ENCODE measurements at regions not wholly inside any gene's neighbourhood (a gene's known extent, or its start where the extent isn't known, plus 50 kb on each side); places are given as distances from the start of the nearest gene placed in this dataset.

- no peak overlapping the region for H3K27ac ChIP-seq
- TF ChIP-seq ZFX (IDR thresholded peaks at IDR 0.05), result no peak
- no peak for TF ChIP-seq CTCF (conservative IDR thresholded peaks at IDR 0.05)
Measured at GRCh38 chr15:36519067-36519466, 60.4 kb upstream of the CDIN1 start.

DNA sequence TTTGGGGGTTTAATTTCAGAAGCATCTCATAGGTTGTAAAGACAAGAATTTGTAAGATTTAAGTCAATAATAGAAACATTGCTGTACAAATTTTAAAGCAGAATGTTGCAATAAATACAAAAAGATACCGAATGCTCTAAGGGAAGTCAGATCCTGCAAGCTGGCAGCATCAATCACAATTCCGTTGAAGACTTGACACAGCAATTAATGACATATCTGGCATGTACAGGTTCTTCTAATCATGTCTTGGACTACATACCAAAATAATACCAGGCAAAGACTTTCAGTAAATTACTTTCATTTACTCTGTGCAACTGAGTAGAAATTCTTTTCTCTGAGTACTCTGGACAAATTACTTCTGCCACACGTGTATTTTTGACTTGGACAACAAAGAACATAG, 54.0 kb upstream of the CDIN1 start:
- TF ChIP-seq CTCF (conservative IDR thresholded peaks at IDR 0.05) (no peak), ZFX (IDR thresholded peaks at IDR 0.05) (no peak)
- no peak overlapping the region for H3K27ac ChIP-seq

GRCh38 chr15:36527235-36528162, 51.9 kb upstream of the CDIN1 start:
- TF ChIP-seq ZFX (IDR thresholded peaks at IDR 0.05) (no peak), CTCF (conservative IDR thresholded peaks at IDR 0.05) (no peak)
- no peak overlapping the region for H3K27ac ChIP-seq

DNA sequence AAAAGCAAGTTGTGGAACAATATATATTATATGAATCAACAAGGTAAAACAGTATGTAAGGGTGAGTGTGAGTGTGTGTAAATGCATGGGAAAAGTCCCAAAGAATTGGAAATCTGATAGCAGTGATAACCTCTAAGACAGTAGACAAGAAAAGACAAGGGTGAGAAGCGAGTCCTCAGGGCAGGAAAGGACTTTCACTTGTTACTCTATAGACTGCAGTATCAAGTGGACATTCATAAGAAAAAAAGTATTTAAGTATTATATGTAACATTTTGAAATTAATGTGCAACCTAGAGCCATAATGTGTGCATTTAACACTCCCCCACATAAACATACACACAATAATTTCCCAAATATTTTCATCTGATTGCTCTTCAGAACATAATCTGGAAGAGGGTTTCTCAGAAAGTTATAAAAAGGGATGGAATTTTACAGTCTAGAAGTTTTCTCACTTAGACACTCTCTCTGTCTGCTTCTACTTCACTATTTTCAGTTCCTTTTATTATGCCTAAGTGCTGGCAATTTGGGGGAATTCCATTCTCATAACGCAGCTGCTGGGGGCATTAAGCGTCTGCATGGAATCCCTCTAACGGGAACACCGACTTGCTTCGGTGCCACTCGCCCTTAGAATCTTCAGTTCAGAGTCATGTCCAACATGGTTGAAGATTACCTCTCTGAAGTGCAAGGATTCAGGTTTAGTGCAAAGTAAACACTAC, 50.0 kb upstream of the CDIN1 start:
- H3K27ac ChIP-seq, result no peak overlapping the region
- TF ChIP-seq ZFX (IDR thresholded peaks at IDR 0.05) (no peak), CTCF (conservative IDR thresholded peaks at IDR 0.05) (no peak)

All from C4-2B (cell line).